ENCODE measurements at regions not wholly inside any gene's neighbourhood (a gene's known extent, or its start where the extent isn't known, plus 50 kb on each side); places are given as distances from the start of the nearest gene placed in this dataset.

DNA sequence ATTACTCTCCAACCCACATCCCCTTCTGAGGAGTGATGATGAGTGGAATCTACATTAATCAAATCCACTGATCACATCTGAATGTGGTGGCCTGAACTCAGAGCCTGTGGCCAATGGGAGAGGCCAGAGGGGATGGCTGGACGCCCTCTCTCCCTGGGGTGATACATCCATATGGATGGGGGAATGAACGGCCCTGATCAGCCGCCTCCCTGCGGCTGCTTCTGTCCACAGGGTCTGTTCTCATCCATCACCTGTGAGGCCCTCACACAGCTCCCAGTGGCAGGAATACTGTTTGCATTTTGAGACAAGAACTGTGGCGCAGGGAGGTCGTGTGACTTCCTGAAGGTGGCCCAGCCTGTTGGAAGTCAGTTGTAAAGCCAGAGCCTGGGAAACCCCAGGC is 78.3 kb upstream of the SHISAL1 start:
- H3K4me2 ChIP-seq (ENCODE audit: extremely low read depth, insufficient read depth, low read length): no peak overlapping the region

DNA sequence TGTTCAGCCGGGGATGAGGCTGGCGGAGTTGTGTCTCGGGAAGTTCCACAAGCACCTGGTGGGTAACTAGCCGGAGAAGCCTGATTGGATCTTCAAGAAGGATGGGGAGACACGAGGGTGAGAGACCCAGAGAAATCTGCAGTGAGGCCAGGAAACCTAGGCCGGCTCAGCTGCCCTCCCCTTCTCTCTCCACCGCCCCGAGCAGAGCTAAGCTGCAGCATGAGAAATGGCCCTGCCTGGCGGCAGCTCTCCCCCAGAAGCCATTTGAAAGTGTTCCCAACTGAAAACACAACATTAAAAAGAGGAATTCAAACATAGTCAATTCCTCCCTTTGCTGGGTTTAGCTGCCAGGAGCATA is 77.8 kb upstream of the SHISAL1 start:
- H3K27ac ChIP-seq (ENCODE audit: insufficient read depth, low read length): no peak overlapping the region
- DNase-seq (ENCODE audit: low read depth in 2 of 2): no peak
- no peak for TF ChIP-seq EZH2 (IDR thresholded peaks at IDR 0.05; ENCODE audit: low read length, missing control alignments)
- TF ChIP-seq CTCF (conservative IDR thresholded peaks at IDR 0.05 in 1 of 2, IDR thresholded peaks at IDR 0.05 in 1 of 2; ENCODE audit: low read depth in 1 of 2, low read length in 2 of 2): no peak

More for the DNA sequence above, 78.3 kb upstream of the SHISAL1 start:
- no peak for TF ChIP-seq EZH2 (IDR thresholded peaks at IDR 0.05; ENCODE audit: low read length, missing control alignments)
- no peak for TF ChIP-seq CTCF (conservative IDR thresholded peaks at IDR 0.05 in 1 of 2, IDR thresholded peaks at IDR 0.05 in 1 of 2; ENCODE audit: low read depth in 1 of 2, low read length in 2 of 2)
- Histone ChIP-seq H3K9me3 (ENCODE audit: control insufficient read depth, insufficient read depth, low read depth, low read length) (no peaks in the 10 kb centered on the region), H2AFZ (ENCODE audit: low read length) (no peak overlapping the region), H3K4me3 (replicated peaks in 1 of 4; ENCODE audit: control extremely low read depth in 1 of 4, insufficient read depth in 1 of 4, low read depth in 3 of 4, low read length in 4 of 4) (no peak overlapping the region), H3K27ac (ENCODE audit: insufficient read depth, low read length) (no peak overlapping the region), H3K79me2 (ENCODE audit: control insufficient read depth, insufficient read depth, low read length) (no peaks in the 10 kb centered on the region), H3K36me3 (ENCODE audit: control insufficient read depth, insufficient read depth, low read length) (no peaks in the 10 kb centered on the region), H4K20me1 (ENCODE audit: control insufficient read depth, extremely low read depth, insufficient read depth, low read length) (no peaks in the 10 kb centered on the region), H3K9ac (ENCODE audit: insufficient read depth, low read length) (no peak overlapping the region), H3K27me3 (ENCODE audit: control insufficient read depth, insufficient read depth, low read length) (peaks cover 8% of the 10 kb centered on the region), H3K4me1 (ENCODE audit: control insufficient read depth, extremely low read depth, insufficient read depth, low read length) (no peaks in the 10 kb centered on the region)
- DNase-seq (ENCODE audit: low read depth in 2 of 2): peak in 1 of 2 donors; percentile 19

DNA sequence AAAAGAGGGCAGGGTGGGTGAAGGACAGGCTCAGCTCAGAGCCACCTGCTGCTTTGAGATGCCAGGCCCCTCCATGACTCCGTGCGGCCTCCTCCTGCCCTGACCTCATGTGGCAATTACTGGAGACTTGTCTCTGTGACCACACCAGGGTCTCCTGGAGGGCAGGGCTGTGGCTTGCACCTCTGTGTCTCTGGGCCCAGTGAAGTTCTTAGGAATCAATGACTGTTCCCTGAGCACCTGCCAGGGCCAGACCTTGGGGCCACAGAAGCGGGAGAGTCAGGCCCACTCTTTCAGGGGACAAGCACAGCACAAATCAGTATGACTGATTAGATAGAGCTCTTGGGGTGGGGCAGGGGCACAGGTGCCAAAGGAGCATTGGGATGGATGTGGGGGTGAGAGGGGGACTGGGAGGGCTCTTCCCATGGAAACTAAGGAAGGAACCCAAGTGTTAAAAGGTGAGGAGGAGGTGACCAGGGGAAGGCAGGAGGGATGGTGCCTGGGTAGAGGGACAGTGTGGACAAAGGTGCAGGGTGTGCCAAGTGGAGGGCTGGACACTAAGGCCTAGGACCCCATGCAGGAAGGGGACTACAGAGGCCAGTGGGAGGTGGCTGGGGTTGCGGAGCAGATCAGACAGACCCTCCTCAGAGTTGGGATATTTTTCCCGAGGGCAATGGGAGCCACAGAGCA is 77.3 kb upstream of the SHISAL1 start:
- no peak overlapping the region for H3K27ac ChIP-seq (ENCODE audit: insufficient read depth, low read length)
- no peak overlapping the region for H2AFZ ChIP-seq (ENCODE audit: low read length)
- no peak for DNase-seq (ENCODE audit: low read depth in 2 of 2)
- no peaks in the 10 kb centered on the region for H3K79me2 ChIP-seq (ENCODE audit: control insufficient read depth, insufficient read depth, low read length)
- no peaks in the 10 kb centered on the region for H3K4me1 ChIP-seq (ENCODE audit: control insufficient read depth, extremely low read depth, insufficient read depth, low read length)
- H4K20me1 ChIP-seq (ENCODE audit: control insufficient read depth, extremely low read depth, insufficient read depth, low read length): no peaks in the 10 kb centered on the region
- H3K4me2 ChIP-seq (ENCODE audit: extremely low read depth, insufficient read depth, low read length): no peak overlapping the region
- H3K9ac ChIP-seq (ENCODE audit: insufficient read depth, low read length): no peak overlapping the region
- H3K27me3 ChIP-seq (ENCODE audit: control insufficient read depth, insufficient read depth, low read length): peaks cover 8% of the 10 kb centered on the region
- no peaks in the 10 kb centered on the region for H3K36me3 ChIP-seq (ENCODE audit: control insufficient read depth, insufficient read depth, low read length)
- no peaks in the 10 kb centered on the region for H3K9me3 ChIP-seq (ENCODE audit: control insufficient read depth, insufficient read depth, low read depth, low read length)
- no peak overlapping the region for H3K4me3 ChIP-seq (replicated peaks in 1 of 4; ENCODE audit: control extremely low read depth in 1 of 4, insufficient read depth in 1 of 4, low read depth in 3 of 4, low read length in 4 of 4)
- TF ChIP-seq CTCF (conservative IDR thresholded peaks at IDR 0.05 in 1 of 2, IDR thresholded peaks at IDR 0.05 in 1 of 2; ENCODE audit: low read depth in 1 of 2, low read length in 2 of 2) (no peak), EZH2 (IDR thresholded peaks at IDR 0.05; ENCODE audit: low read length, missing control alignments) (no peak)

More for the DNA sequence above, 77.8 kb upstream of the SHISAL1 start:
- H3K4me1 ChIP-seq (ENCODE audit: control insufficient read depth, extremely low read depth, insufficient read depth, low read length): no peaks in the 10 kb centered on the region
- H3K4me3 ChIP-seq (replicated peaks in 1 of 4; ENCODE audit: control extremely low read depth in 1 of 4, insufficient read depth in 1 of 4, low read depth in 3 of 4, low read length in 4 of 4): no peak overlapping the region
- no peaks in the 10 kb centered on the region for H3K36me3 ChIP-seq (ENCODE audit: control insufficient read depth, insufficient read depth, low read length)
- H3K4me2 ChIP-seq (ENCODE audit: extremely low read depth, insufficient read depth, low read length): no peak overlapping the region
- H4K20me1 ChIP-seq (ENCODE audit: control insufficient read depth, extremely low read depth, insufficient read depth, low read length): no peaks in the 10 kb centered on the region
- H3K27me3 ChIP-seq (ENCODE audit: control insufficient read depth, insufficient read depth, low read length): peaks cover 8% of the 10 kb centered on the region
- no peak overlapping the region for H2AFZ ChIP-seq (ENCODE audit: low read length)
- no peak overlapping the region for H3K9ac ChIP-seq (ENCODE audit: insufficient read depth, low read length)
- no peaks in the 10 kb centered on the region for H3K79me2 ChIP-seq (ENCODE audit: control insufficient read depth, insufficient read depth, low read length)
- H3K9me3 ChIP-seq (ENCODE audit: control insufficient read depth, insufficient read depth, low read depth, low read length): no peaks in the 10 kb centered on the region
